ENCODE measurements at regions not wholly inside any gene's neighbourhood (a gene's known extent, or its start where the extent isn't known, plus 50 kb on each side); places are given as distances from the start of the nearest gene placed in this dataset.

GRCh38 chr10:59077855-59078254 lies 98.6 kb upstream of the PHYHIPL start:
- no peaks in the 10 kb centered on the region for H3K9me3 ChIP-seq
- intact Hi-C loops (cut with DNase I), result no loop called here
- ATAC-seq (no peak), DNase-seq (no peak)
- no peak for TF ChIP-seq CTCF (IDR thresholded peaks at IDR 0.05)
- H3K27me3 ChIP-seq (ENCODE audit: low read depth), result no peaks in the 10 kb centered on the region
- H3K4me1 ChIP-seq, result no peaks in the 10 kb centered on the region
- H3K36me3 ChIP-seq, result no peaks in the 10 kb centered on the region
- no peak overlapping the region for H3K4me3 ChIP-seq
- H3K27ac ChIP-seq, result no peak overlapping the region

- TF ChIP-seq CTCF (IDR thresholded peaks at IDR 0.05), result no peak
- H3K27ac ChIP-seq, result no peak overlapping the region
- no peaks in the 10 kb centered on the region for H3K36me3 ChIP-seq
- DNase-seq (no peak), ATAC-seq (no peak)
- no peak overlapping the region for H3K4me3 ChIP-seq
- H3K9me3 ChIP-seq, result no peaks in the 10 kb centered on the region
- no peaks in the 10 kb centered on the region for H3K27me3 ChIP-seq (ENCODE audit: low read depth)
- no peaks in the 10 kb centered on the region for H3K4me1 ChIP-seq
- intact Hi-C loops (cut with DNase I), result no loop called here
These were observed 97.5 kb upstream of the PHYHIPL start for GRCh38 chr10:59078978-59079377.

- H3K9me3 ChIP-seq, result no peaks in the 10 kb centered on the region
- no peak overlapping the region for H3K4me3 ChIP-seq
- no peaks in the 10 kb centered on the region for H3K4me1 ChIP-seq
- H3K27ac ChIP-seq, result no peak overlapping the region
- TF ChIP-seq CTCF (IDR thresholded peaks at IDR 0.05), result no peak
- no peaks in the 10 kb centered on the region for H3K36me3 ChIP-seq
- intact Hi-C loops (cut with DNase I), result no loop called here
- peak in 1 of 2 donors; percentile 58 for ATAC-seq
- no peaks in the 10 kb centered on the region for H3K27me3 ChIP-seq (ENCODE audit: low read depth)
- no peak for DNase-seq
These were observed 96.8 kb upstream of the PHYHIPL start for GRCh38 chr10:59079386-59080226.

- intact Hi-C loops (cut with DNase I), result no loop called here
- no peak for TF ChIP-seq CTCF (IDR thresholded peaks at IDR 0.05)
- ATAC-seq, result no peak
These were observed 94.2 kb upstream of the PHYHIPL start for GRCh38 chr10:59082249-59082648.

GRCh38 chr10:59085054-59085453 lies 91.4 kb upstream of the PHYHIPL start:
- Histone ChIP-seq H3K4me1 (no peaks in the 10 kb centered on the region), H3K9me3 (no peaks in the 10 kb centered on the region), H3K27me3 (ENCODE audit: low read depth) (no peaks in the 10 kb centered on the region), H3K36me3 (no peaks in the 10 kb centered on the region), H3K4me3 (no peak overlapping the region), H3K27ac (no peak overlapping the region)
- DNase-seq (no peak), ATAC-seq (no peak)
- TF ChIP-seq CTCF (IDR thresholded peaks at IDR 0.05), result no peak
- intact Hi-C loops (cut with DNase I), result no loop called here

More at GRCh38 chr10:59082249-59082648, 94.2 kb upstream of the PHYHIPL start:
- DNase-seq, result no peak
- Histone ChIP-seq H3K27me3 (ENCODE audit: low read depth) (no peaks in the 10 kb centered on the region), H3K27ac (no peak overlapping the region), H3K4me1 (no peaks in the 10 kb centered on the region), H3K9me3 (no peaks in the 10 kb centered on the region), H3K4me3 (no peak overlapping the region), H3K36me3 (no peaks in the 10 kb centered on the region)

Measured in lower lobe of right lung (tissue), 2 donors.